ENCODE measurements at regions not wholly inside any gene's neighbourhood (a gene's known extent, or its start where the extent isn't known, plus 50 kb on each side); places are given as distances from the start of the nearest gene placed in this dataset.

DNA sequence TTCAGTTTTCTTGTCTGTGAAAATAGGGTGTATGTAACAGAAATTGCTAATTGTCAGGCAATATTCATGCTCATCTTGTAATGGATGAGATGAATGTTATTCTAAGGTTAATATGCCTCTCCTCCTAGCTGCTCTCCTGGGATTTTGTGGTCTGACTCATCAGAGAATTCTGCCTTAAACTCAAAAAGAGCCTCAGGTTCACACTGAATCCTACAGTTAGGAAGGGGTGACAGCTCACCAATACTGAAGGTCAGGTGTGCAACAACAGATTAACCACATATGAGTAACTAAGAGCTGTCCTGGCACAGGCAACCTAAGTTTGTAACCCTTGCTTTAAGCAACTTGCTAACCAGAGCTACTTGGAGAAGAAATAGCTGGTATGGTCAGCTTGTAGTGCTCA is 197.7 kb downstream of the SPATA18 start:
- H3K36me3 ChIP-seq, result no peaks in the 10 kb centered on the region
- no peak overlapping the region for H3K27ac ChIP-seq
- no peak overlapping the region for H3K4me3 ChIP-seq
- no peak for ATAC-seq
- TF ChIP-seq POLR2AphosphoS5 (IDR thresholded peaks at IDR 0.05) (no peak), CTCF (IDR thresholded peaks at IDR 0.05) (no peak), POLR2A (IDR thresholded peaks at IDR 0.05) (no peak), EP300 (IDR thresholded peaks at IDR 0.05) (no peak)
- H3K27me3 ChIP-seq, result no peaks in the 10 kb centered on the region
- H3K4me1 ChIP-seq, result peaks cover 9 to 36% (median 11%) of the 10 kb centered on the region in 3 donors
- H3K9me3 ChIP-seq, result no peaks in the 10 kb centered on the region

GRCh38 chr4:52249581-52249980 is 198.5 kb downstream of the SPATA18 start:
- Histone ChIP-seq H3K36me3 (no peaks in the 10 kb centered on the region), H3K27ac (no peak overlapping the region), H3K27me3 (no peaks in the 10 kb centered on the region), H3K9me3 (no peaks in the 10 kb centered on the region), H3K4me3 (no peak overlapping the region), H3K4me1 (peaks cover 7 to 29% (median 9%) of the 10 kb centered on the region in 3 donors)
- WGBS, 2 donors (ENCODE audit: low coverage in 1 of 2), result 38 to 69% methylated on average over 2 of the region's 2 CpGs
- TF ChIP-seq EP300 (IDR thresholded peaks at IDR 0.05), result no peak
- no peak for TF ChIP-seq POLR2AphosphoS5 (IDR thresholded peaks at IDR 0.05)
- TF ChIP-seq CTCF (IDR thresholded peaks at IDR 0.05), result no peak
- no peak for TF ChIP-seq POLR2A (IDR thresholded peaks at IDR 0.05)
- ATAC-seq, result no peak

DNA sequence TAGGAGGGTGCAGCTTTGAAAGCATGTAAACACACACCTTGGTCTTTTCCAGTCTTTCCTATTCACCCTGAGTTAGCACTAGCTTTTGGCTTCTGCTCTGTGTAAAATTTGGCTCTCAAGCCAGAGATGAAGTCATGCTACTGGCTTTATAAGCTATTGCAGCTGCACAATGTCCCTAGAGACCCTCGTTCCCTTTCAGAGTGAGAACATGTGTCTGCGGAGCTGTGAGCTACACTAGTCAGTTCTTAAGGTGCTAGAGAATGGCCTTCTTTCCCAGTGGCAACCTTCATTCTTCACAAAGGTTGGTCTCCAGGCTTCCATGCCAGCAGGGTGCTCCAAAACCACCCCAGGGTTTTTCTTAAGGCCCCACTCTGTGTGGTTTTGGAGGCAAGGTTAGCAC is 199.1 kb downstream of the SPATA18 start:
- H3K4me1 ChIP-seq, result peaks cover 5 to 23% (median 5%) of the 10 kb centered on the region in 3 donors
- WGBS, 2 donors (ENCODE audit: low coverage in 1 of 2), result 8 to 19% methylated on average over 2 of the region's 2 CpGs
- H3K36me3 ChIP-seq, result no peaks in the 10 kb centered on the region
- H3K4me3 ChIP-seq, result no peak overlapping the region
- no peaks in the 10 kb centered on the region for H3K27me3 ChIP-seq
- H3K9me3 ChIP-seq, result no peaks in the 10 kb centered on the region
- peak; percentile 50 for TF ChIP-seq POLR2AphosphoS5 (IDR thresholded peaks at IDR 0.05)
- TF ChIP-seq CTCF (IDR thresholded peaks at IDR 0.05), result no peak
- no peak overlapping the region for H3K27ac ChIP-seq
- ATAC-seq, result peak; percentile 85

DNA sequence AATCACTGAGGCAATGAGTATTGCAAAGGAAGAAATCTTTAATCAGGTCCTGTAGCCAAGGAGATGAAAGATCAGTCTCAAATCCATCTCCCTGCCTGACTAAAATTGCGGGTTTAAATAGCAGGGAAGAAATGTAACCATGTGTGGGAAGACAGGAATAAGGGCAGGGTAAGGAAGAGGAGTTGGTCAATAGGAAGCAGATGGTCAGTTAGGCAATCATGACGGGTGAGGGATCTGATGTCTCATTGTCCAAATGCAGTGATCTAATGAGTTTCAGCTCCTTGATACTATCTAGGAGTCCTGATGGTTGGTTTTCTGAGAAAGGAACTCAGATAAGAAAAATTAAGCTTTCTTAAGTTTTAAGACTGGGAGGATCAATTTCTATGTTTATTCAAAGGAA is 200.8 kb downstream of the SPATA18 start:
- H3K27me3 ChIP-seq, result no peaks in the 10 kb centered on the region
- H3K4me1 ChIP-seq, result peaks cover 5 to 23% (median 5%) of the 10 kb centered on the region in 3 donors
- 83 to 96% methylated on average over 2 of the region's 2 CpGs for WGBS, 2 donors (ENCODE audit: low coverage in 1 of 2)
- H3K4me3 ChIP-seq, result no peak overlapping the region
- H3K36me3 ChIP-seq, result no peaks in the 10 kb centered on the region
- no peak overlapping the region for H3K27ac ChIP-seq
- no peaks in the 10 kb centered on the region for H3K9me3 ChIP-seq
- TF ChIP-seq POLR2A (IDR thresholded peaks at IDR 0.05) (no peak), EP300 (IDR thresholded peaks at IDR 0.05) (no peak), CTCF (IDR thresholded peaks at IDR 0.05) (no peak), POLR2AphosphoS5 (IDR thresholded peaks at IDR 0.05) (no peak)
- ATAC-seq, result peak; percentile 48

- H3K27ac ChIP-seq, result no peak overlapping the region
- no peaks in the 10 kb centered on the region for H3K36me3 ChIP-seq
Measured at GRCh38 chr4:52253025-52253424, 201.9 kb downstream of the SPATA18 start.

More at GRCh38 chr4:52253025-52253424, 201.9 kb downstream of the SPATA18 start:
- no peak for ATAC-seq
- H3K4me3 ChIP-seq, result no peak overlapping the region
- H3K9me3 ChIP-seq, result no peaks in the 10 kb centered on the region
- H3K4me1 ChIP-seq, result peaks cover 5 to 23% (median 5%) of the 10 kb centered on the region in 3 donors
- no peak for TF ChIP-seq EP300 (IDR thresholded peaks at IDR 0.05)
- WGBS, 2 donors (ENCODE audit: low coverage in 1 of 2), result 70 to 71% methylated on average over 4 to 5 of the region's 5 CpGs
- H3K27me3 ChIP-seq, result no peaks in the 10 kb centered on the region
